G401 (cell line): ENCODE measurements at regions not wholly inside any gene's neighbourhood (a gene's known extent, or its start where the extent isn't known, plus 50 kb on each side); places are given as distances from the start of the nearest gene placed in this dataset.

Experiments used
- DNase-seq: peaks from one replicate; pipeline ENCODE4 v3.0.0-alpha.2; 2015; ENCODE audit warnings: low spot score
- in situ Hi-C: cut with HindIII; loops from 2 replicates; pipeline ENCODE4 v1.10.0; 2016; ENCODE audit warnings: low sequenced_read_pairs, mixed read lengths

- in situ Hi-C loops: no loop called here
- no peak for DNase-seq
These were observed 1031.5 kb upstream of the ADGRL2 start for GRCh38 chr1:80769208-80769750.

GRCh38 chr1:80767711-80768110 lies 1033.0 kb upstream of the ADGRL2 start:
- no peak for DNase-seq
- in situ Hi-C loops: no loop called here

GRCh38 chr1:80759354-80759753 lies 1041.4 kb upstream of the ADGRL2 start:
- DNase-seq: no peak
- in situ Hi-C loops: no loop called here

GRCh38 chr1:80755944-80756343 lies 1044.8 kb upstream of the ADGRL2 start:
- no peak for DNase-seq
- in situ Hi-C loops: no loop called here

- DNase-seq: no peak
- in situ Hi-C loops: no loop called here
These were observed 1049.5 kb upstream of the ADGRL2 start for GRCh38 chr1:80751204-80751603.

- DNase-seq: no peak
- in situ Hi-C loops: no loop called here
These were observed 1069.4 kb upstream of the ADGRL2 start for GRCh38 chr1:80731241-80731894.

- no peak for DNase-seq
- in situ Hi-C loops: no loop called here
These were observed 1078.1 kb upstream of the ADGRL2 start for GRCh38 chr1:80722611-80723010.

GRCh38 chr1:80706526-80706925 lies 1094.2 kb upstream of the ADGRL2 start:
- in situ Hi-C loops: no loop called here
- DNase-seq: no peak

- in situ Hi-C loops: no loop called here
- DNase-seq: no peak
These were observed 1122.3 kb upstream of the ADGRL2 start for GRCh38 chr1:80678438-80678837.

- DNase-seq: no peak
- in situ Hi-C loops: no loop called here
These were observed 1125.3 kb upstream of the ADGRL2 start for GRCh38 chr1:80675454-80675853.

GRCh38 chr1:80673935-80674597 lies 1126.7 kb upstream of the ADGRL2 start:
- in situ Hi-C loops: no loop called here
- no peak for DNase-seq

- DNase-seq: no peak
- in situ Hi-C loops: no loop called here
These were observed 1132.4 kb upstream of the ADGRL2 start for GRCh38 chr1:80668372-80668771.

- in situ Hi-C loops: no loop called here
- no peak for DNase-seq
These were observed 1134.7 kb upstream of the ADGRL2 start for GRCh38 chr1:80666073-80666472.

- DNase-seq: no peak
- in situ Hi-C loops: no loop called here
These were observed 1141.6 kb upstream of the ADGRL2 start for GRCh38 chr1:80659161-80659560.

GRCh38 chr1:80657707-80658106 lies 1143.0 kb upstream of the ADGRL2 start:
- no peak for DNase-seq
- in situ Hi-C loops: no loop called here

GRCh38 chr1:80657044-80657643 lies 1143.6 kb upstream of the ADGRL2 start:
- in situ Hi-C loops: no loop called here
- no peak for DNase-seq

- DNase-seq: no peak
- in situ Hi-C loops: no loop called here
These were observed 1144.1 kb upstream of the ADGRL2 start for GRCh38 chr1:80656641-80657040.

GRCh38 chr1:80656014-80656636 lies 1144.6 kb upstream of the ADGRL2 start:
- no peak for DNase-seq
- in situ Hi-C loops: no loop called here

GRCh38 chr1:80646053-80646452 lies 1154.7 kb upstream of the ADGRL2 start:
- in situ Hi-C loops: no loop called here

GRCh38 chr1:80645621-80646020 lies 1155.1 kb upstream of the ADGRL2 start:
- DNase-seq: no peak
- in situ Hi-C loops: no loop called here

More at GRCh38 chr1:80646053-80646452, 1154.7 kb upstream of the ADGRL2 start:
- DNase-seq: no peak
